ENCODE measurements at regions not wholly inside any gene's neighbourhood (a gene's known extent, or its start where the extent isn't known, plus 50 kb on each side); places are given as distances from the start of the nearest gene placed in this dataset.
"Not testable (repeated sequence)": the region's sequence is repeated elsewhere in the genome, so short reads cannot be mapped to it uniquely, and the experiment has no call there.

- WGBS, result 57% methylated on average over 1 of the region's 2 CpGs
- Histone ChIP-seq H3K9ac (ENCODE audit: low read depth, low read length) (peak overlapping the region; percentile 59; the same call in 1 of the 2 replicates), H3K27ac (ENCODE audit: low read depth, low read length) (peak overlapping the region; percentile 81)
These were observed 276.3 kb upstream of the TACR3 start for GRCh38 chr4:103996064-103996463.

GRCh38 chr4:103994059-103994458 is 274.3 kb upstream of the TACR3 start:
- Histone ChIP-seq H3K4me3 (ENCODE audit: low read length) (no peak overlapping the region), H3K36me3 (ENCODE audit: insufficient read depth, low read length) (no peaks in the 10 kb centered on the region), H3K9ac (ENCODE audit: low read depth, low read length) (no peak overlapping the region), H3K4me1 (ENCODE audit: insufficient read depth, low read length) (peaks cover 20% of the 10 kb centered on the region), H3K27me3 (ENCODE audit: insufficient read depth, low read length) (no peaks in the 10 kb centered on the region), H3K27ac (ENCODE audit: low read depth, low read length) (no peak overlapping the region), H3K9me3 (ENCODE audit: insufficient read depth, low read depth, low read length) (peaks cover 9% of the 10 kb centered on the region)
- no CpG with 5 or more reads among the region's 1 CpG for WGBS

More at GRCh38 chr4:103996064-103996463, 276.3 kb upstream of the TACR3 start:
- no peaks in the 10 kb centered on the region for H3K27me3 ChIP-seq (ENCODE audit: insufficient read depth, low read length)
- H3K4me3 ChIP-seq (ENCODE audit: low read length), result peak overlapping the region; percentile 2; the same call in 1 of the 2 replicates
- no peaks in the 10 kb centered on the region for H3K36me3 ChIP-seq (ENCODE audit: insufficient read depth, low read length)
- peaks cover 20% of the 10 kb centered on the region for H3K4me1 ChIP-seq (ENCODE audit: insufficient read depth, low read length)
- H3K9me3 ChIP-seq (ENCODE audit: insufficient read depth, low read depth, low read length), result peaks cover 9% of the 10 kb centered on the region

- Histone ChIP-seq H3K27ac (ENCODE audit: low read depth, low read length) (no peak overlapping the region), H3K36me3 (ENCODE audit: insufficient read depth, low read length) (no peaks in the 10 kb centered on the region), H3K4me3 (ENCODE audit: low read length) (no peak overlapping the region), H3K4me1 (ENCODE audit: insufficient read depth, low read length) (no peaks in the 10 kb centered on the region), H3K9ac (ENCODE audit: low read depth, low read length) (no peak overlapping the region), H3K9me3 (ENCODE audit: insufficient read depth, low read depth, low read length) (no peaks in the 10 kb centered on the region), H3K27me3 (ENCODE audit: insufficient read depth, low read length) (no peaks in the 10 kb centered on the region)
These were observed 262.7 kb upstream of the TACR3 start for GRCh38 chr4:103982454-103982853.

GRCh38 chr4:103948244-103949018 is 228.6 kb upstream of the TACR3 start:
- Histone ChIP-seq H3K4me1 (ENCODE audit: insufficient read depth, low read length) (peaks cover 35% of the 10 kb centered on the region), H3K4me3 (ENCODE audit: low read length) (peak overlapping the region; percentile 26; the same call in 1 of the 2 replicates), H3K36me3 (ENCODE audit: insufficient read depth, low read length) (0 out of 2 replicates have a peak, but pooled peaks cover 3% of the 10 kb centered on the region), H3K27me3 (ENCODE audit: insufficient read depth, low read length) (no peaks in the 10 kb centered on the region), H3K9me3 (ENCODE audit: insufficient read depth, low read depth, low read length) (peaks cover 27% of the 10 kb centered on the region), H3K27ac (ENCODE audit: low read depth, low read length) (peak overlapping the region; percentile 98), H3K9ac (ENCODE audit: low read depth, low read length) (peak overlapping the region; percentile 45; the same call in 1 of the 2 replicates)
- 24% methylated on average over 3 of the region's 3 CpGs for WGBS

GRCh38 chr4:103947617-103948016 is 227.8 kb upstream of the TACR3 start:
- no peaks in the 10 kb centered on the region for H3K27me3 ChIP-seq (ENCODE audit: insufficient read depth, low read length)
- H3K36me3 ChIP-seq (ENCODE audit: insufficient read depth, low read length), result 0 out of 2 replicates have a peak, but pooled peaks cover 3% of the 10 kb centered on the region
- H3K27ac ChIP-seq (ENCODE audit: low read depth, low read length), result peak overlapping the region; percentile 98
- H3K4me3 ChIP-seq (ENCODE audit: low read length), result peak overlapping the region; percentile 26; the same call in 1 of the 2 replicates
- peaks cover 35% of the 10 kb centered on the region for H3K4me1 ChIP-seq (ENCODE audit: insufficient read depth, low read length)
- H3K9me3 ChIP-seq (ENCODE audit: insufficient read depth, low read depth, low read length), result peaks cover 24% of the 10 kb centered on the region
- 64% methylated on average over 1 of the region's 1 CpG for WGBS
- H3K9ac ChIP-seq (ENCODE audit: low read depth, low read length), result peak overlapping the region; percentile 73

- 19% methylated on average over 3 of the region's 3 CpGs for WGBS
- not testable (repeated sequence) for H3K36me3 ChIP-seq (ENCODE audit: insufficient read depth, low read length); H3K27me3 ChIP-seq (ENCODE audit: insufficient read depth, low read length)
- peaks cover 35% of the 10 kb centered on the region for H3K4me1 ChIP-seq (ENCODE audit: insufficient read depth, low read length)
- peak overlapping the region; percentile 98 for H3K27ac ChIP-seq (ENCODE audit: low read depth, low read length)
- H3K9ac ChIP-seq (ENCODE audit: low read depth, low read length), result peak overlapping the region; percentile 73
- H3K9me3 ChIP-seq (ENCODE audit: insufficient read depth, low read depth, low read length), result peaks cover 15% of the 10 kb centered on the region
- peak overlapping the region; percentile 9 for H3K4me3 ChIP-seq (ENCODE audit: low read length)
These were observed 227.0 kb upstream of the TACR3 start for GRCh38 chr4:103946621-103947268.

- Histone ChIP-seq H3K9me3 (ENCODE audit: insufficient read depth, low read depth, low read length) (peaks cover 12% of the 10 kb centered on the region), H3K36me3 (ENCODE audit: insufficient read depth, low read length) (no peaks in the 10 kb centered on the region), H3K27me3 (ENCODE audit: insufficient read depth, low read length) (no peaks in the 10 kb centered on the region), H3K9ac (ENCODE audit: low read depth, low read length) (no peak overlapping the region), H3K4me1 (ENCODE audit: insufficient read depth, low read length) (no peaks in the 10 kb centered on the region), H3K27ac (ENCODE audit: low read depth, low read length) (no peak overlapping the region), H3K4me3 (ENCODE audit: low read length) (no peak overlapping the region)
- WGBS, result 92% methylated on average over 4 of the region's 4 CpGs
These were observed 218.7 kb upstream of the TACR3 start for GRCh38 chr4:103938488-103938887.

- Histone ChIP-seq H3K9ac (ENCODE audit: low read depth, low read length) (no peak overlapping the region), H3K4me3 (ENCODE audit: low read length) (no peak overlapping the region), H3K27ac (ENCODE audit: low read depth, low read length) (no peak overlapping the region), H3K9me3 (ENCODE audit: insufficient read depth, low read depth, low read length) (peaks cover 12% of the 10 kb centered on the region), H3K27me3 (ENCODE audit: insufficient read depth, low read length) (no peaks in the 10 kb centered on the region), H3K4me1 (ENCODE audit: insufficient read depth, low read length) (no peaks in the 10 kb centered on the region), H3K36me3 (ENCODE audit: insufficient read depth, low read length) (no peaks in the 10 kb centered on the region)
- WGBS, result 95% methylated on average over 26 of the region's 26 CpGs
These were observed 216.9 kb upstream of the TACR3 start for GRCh38 chr4:103936653-103937145.

GRCh38 chr4:103934178-103934789 is 214.5 kb upstream of the TACR3 start:
- WGBS, result no CpG with 5 or more reads among the region's 2 CpGs

GRCh38 chr4:103928370-103928769 is 208.6 kb upstream of the TACR3 start:
- Histone ChIP-seq H3K36me3 (ENCODE audit: insufficient read depth, low read length) (no peaks in the 10 kb centered on the region), H3K27me3 (ENCODE audit: insufficient read depth, low read length) (no peaks in the 10 kb centered on the region), H3K9me3 (ENCODE audit: insufficient read depth, low read depth, low read length) (no peaks in the 10 kb centered on the region), H3K4me1 (ENCODE audit: insufficient read depth, low read length) (no peaks in the 10 kb centered on the region), H3K27ac (ENCODE audit: low read depth, low read length) (no peak overlapping the region), H3K9ac (ENCODE audit: low read depth, low read length) (no peak overlapping the region), H3K4me3 (ENCODE audit: low read length) (no peak overlapping the region)
- WGBS, result no CpG with 5 or more reads among the region's 2 CpGs

More at GRCh38 chr4:103934178-103934789, 214.5 kb upstream of the TACR3 start:
- H3K27me3 ChIP-seq (ENCODE audit: insufficient read depth, low read length), result no peaks in the 10 kb centered on the region
- H3K9me3 ChIP-seq (ENCODE audit: insufficient read depth, low read depth, low read length), result peaks cover 12% of the 10 kb centered on the region
- H3K36me3 ChIP-seq (ENCODE audit: insufficient read depth, low read length), result no peaks in the 10 kb centered on the region
- no peak overlapping the region for H3K9ac ChIP-seq (ENCODE audit: low read depth, low read length)
- H3K27ac ChIP-seq (ENCODE audit: low read depth, low read length), result no peak overlapping the region
- no peaks in the 10 kb centered on the region for H3K4me1 ChIP-seq (ENCODE audit: insufficient read depth, low read length)
- H3K4me3 ChIP-seq (ENCODE audit: low read length), result no peak overlapping the region

- Histone ChIP-seq H3K4me3 (ENCODE audit: low read length) (no peak overlapping the region), H3K9me3 (ENCODE audit: insufficient read depth, low read depth, low read length) (no peaks in the 10 kb centered on the region), H3K27me3 (ENCODE audit: insufficient read depth, low read length) (no peaks in the 10 kb centered on the region), H3K27ac (ENCODE audit: low read depth, low read length) (no peak overlapping the region), H3K9ac (ENCODE audit: low read depth, low read length) (no peak overlapping the region), H3K36me3 (ENCODE audit: insufficient read depth, low read length) (no peaks in the 10 kb centered on the region), H3K4me1 (ENCODE audit: insufficient read depth, low read length) (no peaks in the 10 kb centered on the region)
- 89% methylated on average over 1 of the region's 2 CpGs for WGBS
These were observed 203.8 kb upstream of the TACR3 start for GRCh38 chr4:103923551-103923950.

Data from HUES64 (cell line).